ES-I3 (cell line): ENCODE measurements at regions not wholly inside any gene's neighbourhood (a gene's known extent, or its start where the extent isn't known, plus 50 kb on each side); places are given as distances from the start of the nearest gene placed in this dataset.
"Not testable (repeated sequence)": the region's sequence is repeated elsewhere in the genome, so short reads cannot be mapped to it uniquely, and the experiment has no call there.

Experiments
- H3K36me3 ChIP-seq: 2 replicates; pipeline ENCODE4 v1.6.1; 2013; ENCODE audit warnings: mild to moderate bottlenecking, low read length, control low read depth, moderate library complexity; ENCODE audit not compliant: insufficient read depth
- H3K4me1 ChIP-seq: 2 replicates; pipeline ENCODE4 v1.6.1; 2013; ENCODE audit warnings: mild to moderate bottlenecking, control low read depth, low read length; ENCODE audit not compliant: insufficient read depth
- H3K9ac ChIP-seq: 2 replicates; pipeline ENCODE4 v1.6.1; 2013; ENCODE audit warnings: low read depth, mild to moderate bottlenecking, low read length, moderate library complexity
- H3K9me3 ChIP-seq: 2 replicates; pipeline ENCODE4 v1.6.1; 2013; ENCODE audit warnings: mild to moderate bottlenecking, low read length, moderate library complexity; ENCODE audit not compliant: control insufficient read depth, insufficient read depth

DNA sequence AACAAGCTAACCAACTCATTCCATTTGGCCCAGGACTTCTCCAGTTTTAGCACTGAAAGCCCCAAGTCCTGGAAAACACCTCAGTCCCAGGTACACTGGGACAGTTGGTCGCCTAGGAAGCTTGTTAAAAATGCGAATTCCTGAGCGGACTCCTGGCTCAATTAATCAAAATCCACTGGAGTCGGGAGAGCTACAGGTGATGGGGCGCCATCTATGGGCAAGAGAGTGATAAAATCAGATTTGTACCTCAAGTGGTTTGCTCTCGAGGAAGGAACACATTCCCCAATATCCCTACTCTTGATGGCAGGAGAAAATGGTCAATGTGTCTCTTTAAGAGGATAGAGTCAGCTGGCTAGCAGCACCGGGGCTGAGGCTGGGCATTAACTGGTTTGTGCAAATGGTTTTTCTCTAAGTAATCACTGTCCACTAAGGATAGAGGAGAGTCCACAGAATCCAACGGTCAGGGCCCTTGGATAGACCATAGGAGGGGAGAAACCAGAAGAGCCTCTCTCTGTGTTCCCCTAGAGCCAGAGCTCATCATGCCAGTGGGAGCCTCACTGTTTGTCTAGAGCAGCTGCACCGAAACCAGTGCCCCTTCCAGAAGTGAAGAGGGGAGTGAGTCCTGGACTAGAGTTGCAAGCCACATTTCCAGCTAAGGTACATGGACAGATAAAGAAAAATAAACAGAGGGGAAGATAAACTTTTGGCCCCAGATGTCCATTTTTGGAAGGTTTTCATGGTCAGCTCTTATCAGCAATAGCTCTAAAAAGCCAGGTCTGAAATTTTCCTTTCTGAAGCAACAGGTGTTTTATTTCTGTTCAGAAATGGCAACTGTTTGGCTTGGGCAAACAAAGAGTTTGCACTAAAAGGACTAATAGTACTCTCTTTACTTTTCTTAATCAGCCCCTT is 148.5 kb downstream of the TENT5C start:
- H3K9ac ChIP-seq, result peak overlapping the region; percentile 8; the same call in 1 of the 2 replicates
- no peaks in the 10 kb centered on the region for H3K36me3 ChIP-seq
- no peaks in the 10 kb centered on the region for H3K4me1 ChIP-seq
- no peaks in the 10 kb centered on the region for H3K9me3 ChIP-seq

DNA sequence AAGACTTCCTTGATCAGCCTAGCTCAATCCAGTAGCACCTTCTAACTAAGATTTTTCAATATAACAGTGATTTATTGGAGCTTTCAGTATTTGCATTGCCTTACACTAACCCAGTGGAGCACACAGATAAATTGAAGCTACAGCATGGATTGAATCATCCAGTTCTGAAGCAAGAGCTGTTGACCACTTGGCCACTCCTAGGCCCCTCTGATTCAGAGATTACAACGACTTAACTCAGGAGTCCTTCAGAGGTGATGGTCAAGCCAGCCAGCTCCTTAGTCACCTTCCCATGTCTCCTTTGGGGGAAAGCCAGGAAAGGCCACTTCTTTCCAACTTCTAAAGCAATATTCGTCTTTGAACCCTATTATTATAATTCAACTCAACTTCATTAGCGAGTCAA is 151.8 kb downstream of the TENT5C start:
- Histone ChIP-seq H3K9ac (no peak overlapping the region), H3K9me3 (no peaks in the 10 kb centered on the region), H3K36me3 (no peaks in the 10 kb centered on the region), H3K4me1 (no peaks in the 10 kb centered on the region)

DNA sequence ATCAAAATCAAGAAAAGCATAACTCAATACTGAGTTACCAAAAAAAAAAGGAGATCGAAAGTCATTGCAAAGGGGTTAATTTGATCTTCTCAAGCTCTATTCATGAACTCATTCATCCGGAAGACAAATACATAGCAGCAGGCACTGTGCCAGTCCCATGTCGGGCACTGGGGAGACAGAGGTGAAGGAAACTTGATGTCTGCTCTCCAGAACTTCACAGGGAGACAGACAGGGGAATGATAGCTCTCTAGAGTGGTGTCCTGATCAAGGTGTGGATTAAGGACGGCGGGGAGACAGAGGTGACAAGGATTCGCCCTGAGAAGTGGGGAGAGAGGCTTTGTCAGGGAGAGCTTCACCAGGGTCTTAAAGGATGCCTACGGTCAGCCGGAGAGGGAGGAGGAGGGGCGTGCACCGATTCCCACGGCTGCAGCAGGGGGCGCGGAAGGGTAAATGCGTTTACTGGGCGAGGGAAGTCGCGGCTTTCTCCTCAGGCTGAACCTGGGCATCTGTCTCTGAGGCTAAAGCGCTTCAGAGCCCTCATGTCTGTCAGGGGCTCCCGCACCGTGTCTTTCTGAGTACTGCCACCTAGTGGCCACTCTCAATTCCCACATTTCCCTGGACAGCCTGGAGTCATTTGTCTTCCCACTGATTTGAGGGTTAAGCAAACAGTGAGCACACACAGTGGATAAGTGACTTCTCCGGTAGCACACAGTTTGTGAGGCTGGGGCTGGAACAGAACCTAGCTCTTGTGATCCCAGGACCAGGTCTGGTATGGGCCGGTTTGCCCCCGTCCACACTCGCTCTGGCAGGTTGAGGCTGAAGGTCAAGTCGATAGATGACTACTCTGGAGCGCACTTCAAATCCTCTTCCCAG is 152.8 kb downstream of the TENT5C start:
- no peaks in the 10 kb centered on the region for H3K9me3 ChIP-seq
- H3K4me1 ChIP-seq, result no peaks in the 10 kb centered on the region
- no peaks in the 10 kb centered on the region for H3K36me3 ChIP-seq
- peak overlapping the region; percentile 30; the same call in 1 of the 2 replicates for H3K9ac ChIP-seq

DNA sequence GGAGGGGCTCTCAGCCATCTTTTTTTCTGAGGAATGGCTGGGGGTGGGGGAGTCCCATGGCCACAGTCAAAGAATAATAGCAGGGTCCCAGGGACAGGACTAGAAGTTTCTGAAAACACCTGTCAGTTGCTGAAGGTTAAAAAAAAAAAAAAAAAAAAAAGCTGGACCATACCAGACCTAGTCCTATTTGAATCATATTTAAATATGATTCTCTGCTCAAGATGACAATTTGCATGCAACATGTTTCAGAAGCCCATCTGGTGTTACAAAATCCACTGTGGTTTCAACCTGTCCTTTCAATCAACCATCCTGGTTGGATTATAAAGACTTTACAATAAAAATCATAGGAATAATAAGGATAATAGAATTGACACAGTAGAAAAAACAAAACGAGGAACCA is 153.7 kb downstream of the TENT5C start:
- Histone ChIP-seq H3K36me3 (no peaks in the 10 kb centered on the region), H3K9ac (0 out of 2 replicates have a peak overlapping the region, but pooled peaks have one; percentile 7), H3K4me1 (no peaks in the 10 kb centered on the region), H3K9me3 (no peaks in the 10 kb centered on the region)

DNA sequence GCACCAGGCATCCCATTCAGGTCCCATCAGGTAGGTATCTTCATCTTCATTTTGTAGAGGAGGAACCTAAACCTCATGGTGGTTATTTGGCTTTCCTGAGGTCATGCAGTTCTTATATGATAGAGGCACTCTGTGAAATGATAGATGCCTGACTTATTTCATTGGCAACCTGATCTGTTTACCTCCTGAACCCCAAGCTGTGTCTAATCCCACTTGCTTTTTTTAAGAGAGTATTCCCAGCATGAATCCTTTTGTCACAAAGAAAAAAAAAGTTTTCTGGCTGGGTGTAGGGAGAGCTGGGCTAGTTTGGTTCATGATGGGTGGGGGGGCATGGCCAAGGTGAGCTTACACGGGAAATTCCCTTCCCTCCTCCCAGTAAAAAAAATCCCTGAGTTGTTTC is 154.2 kb downstream of the TENT5C start:
- Histone ChIP-seq H3K9me3 (no peaks in the 10 kb centered on the region), H3K9ac (no peak overlapping the region), H3K4me1 (no peaks in the 10 kb centered on the region), H3K36me3 (no peaks in the 10 kb centered on the region)

DNA sequence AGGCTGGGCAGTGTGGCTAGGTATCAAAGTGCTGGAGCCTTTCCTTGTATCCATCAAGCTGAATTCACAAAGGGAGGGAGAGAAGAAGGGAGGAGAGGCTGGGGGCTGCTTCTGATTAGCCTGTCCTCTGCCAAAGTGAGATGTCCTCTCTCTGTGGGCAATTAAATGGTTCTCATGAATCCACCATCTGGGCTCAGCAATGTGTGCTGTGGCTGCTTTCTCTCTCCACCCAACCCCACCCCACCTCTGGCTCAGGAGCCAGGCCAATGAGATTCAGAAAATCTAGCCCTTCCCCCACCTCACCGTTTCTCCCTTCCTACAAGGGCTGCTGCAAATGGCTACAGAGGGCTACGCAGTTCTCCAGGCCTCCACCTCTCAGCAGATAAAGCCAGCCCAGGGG is 154.6 kb downstream of the TENT5C start:
- Histone ChIP-seq H3K4me1 (no peaks in the 10 kb centered on the region), H3K9me3 (no peaks in the 10 kb centered on the region), H3K9ac (no peak overlapping the region), H3K36me3 (no peaks in the 10 kb centered on the region)

DNA sequence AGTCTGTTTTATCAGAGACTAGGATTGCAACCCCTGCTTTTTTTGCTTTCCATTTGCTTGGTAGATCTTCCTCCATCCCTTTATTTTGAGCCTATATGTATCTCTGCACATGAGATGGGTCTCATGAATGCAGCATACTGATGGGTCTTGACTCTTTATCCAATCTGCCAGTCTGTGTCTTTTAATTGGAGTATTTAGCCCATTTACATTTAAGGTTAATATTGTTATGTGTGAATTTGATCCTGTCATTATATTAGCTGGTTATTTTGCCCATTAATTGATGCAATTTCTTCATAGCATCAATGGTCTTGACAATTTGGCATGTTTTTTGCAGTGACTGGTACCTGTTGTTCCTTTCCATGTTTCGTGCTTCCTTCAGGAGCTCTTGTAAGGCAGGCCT is 161.7 kb downstream of the GDAP2 start:
- H3K9ac ChIP-seq, H3K36me3 ChIP-seq, H3K4me1 ChIP-seq, H3K9me3 ChIP-seq: not testable (repeated sequence)

DNA sequence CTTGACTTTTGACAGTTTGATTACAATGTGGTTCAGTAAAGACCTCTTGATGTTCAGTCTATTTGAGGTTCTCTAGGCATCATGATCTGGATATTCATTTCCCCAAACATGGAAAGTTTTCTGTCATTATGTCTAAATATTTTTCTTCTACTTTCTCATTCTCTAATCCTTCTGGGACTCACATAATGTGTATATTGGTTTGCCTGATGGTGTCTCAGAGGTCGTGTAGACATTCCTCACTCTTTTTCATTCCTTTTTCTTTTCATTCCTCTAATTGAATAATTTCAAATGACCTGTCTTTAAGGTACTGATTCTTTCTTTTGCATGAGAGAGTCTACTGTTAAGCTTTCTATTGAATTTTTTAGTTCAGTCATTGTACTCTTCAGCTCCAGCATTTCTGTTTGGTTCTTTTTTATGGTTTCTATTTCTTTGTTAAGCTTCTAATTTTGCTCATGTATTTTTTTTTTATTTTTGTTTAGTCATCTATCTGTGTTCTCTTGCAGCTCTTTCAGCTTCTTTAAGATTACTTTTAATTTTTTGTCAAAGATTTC is 158.4 kb downstream of the GDAP2 start:
- H3K4me1 ChIP-seq, result no peaks in the 10 kb centered on the region

DNA sequence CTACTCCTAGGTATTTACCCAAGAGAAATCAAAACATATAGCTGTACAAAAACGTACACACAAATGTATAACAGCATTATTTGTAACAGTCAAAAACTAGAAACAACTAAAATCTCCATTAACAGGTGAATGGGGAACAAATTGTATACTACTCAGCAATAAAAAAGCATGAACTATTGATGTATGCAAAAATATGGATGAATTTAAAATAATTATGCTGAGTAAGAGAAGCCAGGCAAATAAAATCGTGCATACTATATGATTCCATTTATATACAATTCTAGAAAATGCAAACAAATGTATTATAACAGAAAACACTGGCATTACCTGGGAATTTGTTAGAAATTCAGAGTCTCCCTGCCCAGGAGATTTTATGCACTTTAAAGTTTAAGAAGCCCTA is 150.1 kb downstream of the GDAP2 start:
- no peaks in the 10 kb centered on the region for H3K9me3 ChIP-seq
- H3K9ac ChIP-seq, result no peak overlapping the region
- H3K36me3 ChIP-seq, result no peaks in the 10 kb centered on the region
- no peaks in the 10 kb centered on the region for H3K4me1 ChIP-seq

More for the DNA sequence above, 158.4 kb downstream of the GDAP2 start:
- no peak overlapping the region for H3K9ac ChIP-seq
- H3K36me3 ChIP-seq, result no peaks in the 10 kb centered on the region
- H3K9me3 ChIP-seq, result no peaks in the 10 kb centered on the region; the same call in 1 of the 2 replicates

DNA sequence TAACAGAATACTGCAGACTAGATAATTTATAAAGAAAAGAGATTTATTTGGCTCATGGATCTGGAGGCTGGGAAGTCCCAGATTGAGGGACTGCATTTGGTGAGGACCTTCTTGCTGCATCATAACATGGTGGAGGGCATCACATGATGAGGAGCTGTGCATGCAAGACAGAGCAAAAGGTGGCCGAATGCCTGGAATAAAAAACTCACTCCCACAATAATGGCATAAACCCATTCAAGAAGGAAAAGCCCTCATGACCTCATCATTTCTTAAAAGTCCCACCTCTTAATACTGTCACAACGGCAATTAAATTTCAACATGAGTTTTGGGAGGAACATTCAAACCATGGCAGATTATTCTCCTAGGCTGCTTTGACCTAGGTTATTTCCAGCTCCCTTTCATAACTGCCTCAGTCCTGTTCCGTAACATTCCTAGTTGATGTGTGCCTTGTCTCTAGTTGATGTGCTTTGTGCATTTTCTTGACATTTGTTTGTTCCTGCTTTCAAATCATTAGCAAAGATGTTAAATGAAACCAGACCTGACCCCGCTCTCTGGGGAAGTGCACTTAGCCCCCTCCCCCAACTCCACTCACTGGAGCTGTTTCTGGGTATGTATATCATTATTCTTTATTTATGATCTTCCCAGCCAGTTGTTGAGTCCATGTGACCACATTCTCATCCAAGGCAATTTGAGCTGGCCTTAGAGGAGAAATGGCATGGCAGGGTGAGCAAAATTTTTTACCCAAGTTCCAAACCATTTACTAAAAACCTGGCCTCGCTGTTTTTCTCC is 148.5 kb downstream of the GDAP2 start:
- Histone ChIP-seq H3K4me1 (no peaks in the 10 kb centered on the region), H3K9ac (no peak overlapping the region), H3K9me3 (no peaks in the 10 kb centered on the region), H3K36me3 (no peaks in the 10 kb centered on the region)

DNA sequence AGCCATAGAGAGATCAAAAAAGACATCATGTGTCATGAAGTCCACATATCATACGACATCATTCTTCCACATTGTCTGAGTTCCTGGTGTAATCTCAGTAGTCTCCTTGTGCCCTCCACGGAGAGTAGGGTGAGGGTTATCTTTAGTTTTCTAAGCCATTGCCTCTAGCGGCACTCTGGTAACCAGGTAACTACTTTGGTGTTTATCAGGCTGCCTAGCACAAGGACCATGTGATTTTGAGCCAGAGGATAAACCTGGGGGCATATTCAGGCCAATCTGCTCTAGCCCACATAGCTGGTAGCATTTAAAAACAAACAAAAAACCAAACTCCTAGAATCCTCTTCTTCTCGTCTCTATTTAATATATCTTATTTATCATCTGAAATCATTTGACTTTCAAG is 147.4 kb downstream of the GDAP2 start:
- Histone ChIP-seq H3K9ac (no peak overlapping the region), H3K36me3 (no peaks in the 10 kb centered on the region), H3K9me3 (no peaks in the 10 kb centered on the region), H3K4me1 (no peaks in the 10 kb centered on the region)

DNA sequence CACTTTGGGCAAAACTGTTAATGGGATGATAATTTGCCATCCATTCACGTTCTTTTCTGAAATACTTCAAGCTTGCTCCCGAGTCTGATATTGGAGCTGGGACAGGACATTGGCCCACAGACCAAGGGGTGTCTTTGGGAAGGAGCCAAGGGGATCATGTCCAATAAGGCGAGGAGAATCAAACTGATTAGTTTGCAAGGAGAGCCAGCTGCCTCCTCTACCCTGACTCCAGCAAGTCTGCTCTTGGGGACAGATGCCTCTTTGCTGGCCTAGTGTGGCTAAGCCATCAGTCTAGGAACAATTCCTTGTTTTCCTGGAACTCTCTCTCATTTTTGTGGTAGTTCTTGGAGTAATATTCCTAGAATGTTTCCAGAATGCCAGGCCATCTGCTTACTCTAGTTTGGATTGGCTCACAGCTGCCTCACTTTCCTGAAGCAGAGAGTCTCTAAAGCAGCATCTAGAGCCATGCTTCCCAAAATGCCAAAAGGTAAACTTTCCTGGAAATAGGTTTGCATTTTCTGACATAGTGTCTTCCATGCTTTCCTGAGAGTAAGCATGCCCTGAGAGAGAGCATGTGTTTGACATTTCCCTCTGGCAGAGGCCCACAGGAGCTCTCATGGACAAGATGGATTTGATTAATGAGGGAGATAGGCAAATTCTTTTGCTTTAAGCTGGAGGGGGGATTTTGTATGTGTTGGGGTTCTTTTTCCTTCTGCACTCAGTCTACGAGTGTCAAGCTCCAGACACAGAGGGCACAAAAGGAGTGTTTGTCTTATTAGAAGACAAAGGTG is 145.6 kb downstream of the GDAP2 start:
- H3K9ac ChIP-seq, result no peak overlapping the region
- H3K36me3 ChIP-seq, result no peaks in the 10 kb centered on the region
- no peaks in the 10 kb centered on the region for H3K9me3 ChIP-seq
- no peaks in the 10 kb centered on the region for H3K4me1 ChIP-seq

DNA sequence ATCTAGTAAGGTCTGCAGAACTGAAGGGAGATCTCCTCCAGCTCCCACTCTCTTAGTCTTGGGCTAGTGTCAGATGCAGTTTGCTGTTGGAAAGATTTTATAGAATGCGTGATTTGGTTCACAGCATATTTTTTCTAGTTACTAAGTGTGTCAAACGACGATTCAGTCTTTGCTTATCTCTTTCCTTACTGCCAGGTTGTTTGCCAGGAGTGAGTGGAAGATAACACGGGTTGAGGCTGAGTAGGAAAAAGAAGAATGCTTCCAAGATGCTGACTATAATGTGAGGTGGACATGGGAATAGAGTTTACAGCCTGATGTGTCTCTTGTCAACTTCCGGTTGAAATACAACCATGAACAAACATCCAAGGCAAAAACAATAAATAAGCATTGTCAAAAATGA is 141.4 kb downstream of the GDAP2 start:
- no peaks in the 10 kb centered on the region for H3K4me1 ChIP-seq
- H3K36me3 ChIP-seq, result no peaks in the 10 kb centered on the region
- H3K9me3 ChIP-seq, result no peaks in the 10 kb centered on the region
- no peak overlapping the region for H3K9ac ChIP-seq
